HG02943 (cell line): ENCODE measurements at regions not wholly inside any gene's neighbourhood (a gene's known extent, or its start where the extent isn't known, plus 50 kb on each side); places are given as distances from the start of the nearest gene placed in this dataset.

Experiments
- ATAC-seq: cut with Tn5 transposase; IDR thresholded peaks from one replicate; pipeline ENCODE4 v1.9.1; 2021; ENCODE audit warnings: mild to moderate bottlenecking, low read depth, moderate library complexity; ENCODE audit not compliant: unreplicated experiment

GRCh38 chr10:43869669-43870322 is 221.1 kb upstream of the ZNF32 start:
- ATAC-seq: no peak

- no peak for ATAC-seq
These were observed 220.3 kb upstream of the ZNF32 start for GRCh38 chr10:43868952-43869351.

- ATAC-seq: no peak
These were observed 219.2 kb upstream of the ZNF32 start for GRCh38 chr10:43867667-43868565.

- ATAC-seq: no peak
These were observed 218.4 kb upstream of the ZNF32 start for GRCh38 chr10:43867113-43867512.

- ATAC-seq: no peak
These were observed 218.0 kb upstream of the ZNF32 start for GRCh38 chr10:43866712-43867111.

GRCh38 chr10:43865265-43866135 is 216.8 kb upstream of the ZNF32 start:
- ATAC-seq: no peak

GRCh38 chr10:43864656-43865055 is 216.0 kb upstream of the ZNF32 start:
- no peak for ATAC-seq

- ATAC-seq: no peak
These were observed 215.3 kb upstream of the ZNF32 start for GRCh38 chr10:43863859-43864591.

- no peak for ATAC-seq
These were observed 214.6 kb upstream of the ZNF32 start for GRCh38 chr10:43863270-43863669.

- no peak for ATAC-seq
These were observed 214.1 kb upstream of the ZNF32 start for GRCh38 chr10:43862756-43863155.

- no peak for ATAC-seq
These were observed 213.5 kb upstream of the ZNF32 start for GRCh38 chr10:43861966-43862751.

- ATAC-seq: no peak
These were observed 210.4 kb upstream of the ZNF32 start for GRCh38 chr10:43859016-43859525.

GRCh38 chr10:43857931-43858315 is 209.2 kb upstream of the ZNF32 start:
- ATAC-seq: no peak

GRCh38 chr10:43857206-43857930 is 208.7 kb upstream of the ZNF32 start:
- ATAC-seq: no peak

- no peak for ATAC-seq
These were observed 207.6 kb upstream of the ZNF32 start for GRCh38 chr10:43856299-43856698.

- no peak for ATAC-seq
These were observed 207.1 kb upstream of the ZNF32 start for GRCh38 chr10:43855667-43856210.

- ATAC-seq: no peak
These were observed 205.3 kb upstream of the ZNF32 start for GRCh38 chr10:43854007-43854406.

- ATAC-seq: no peak
These were observed 204.7 kb upstream of the ZNF32 start for GRCh38 chr10:43853369-43853768.
